Loucy (cell line): ENCODE measurements at regions not wholly inside any gene's neighbourhood (a gene's known extent, or its start where the extent isn't known, plus 50 kb on each side); places are given as distances from the start of the nearest gene placed in this dataset.

ENCODE experiments used
- H2AFZ ChIP-seq: fragments of 200-600 bp; sonication (generic); 2 replicates; pipeline ENCODE4 v1.6.0; 2016; ENCODE audit warnings: antibody characterized with exemption, mild to moderate bottlenecking, low read length, moderate library complexity
- H3F3A ChIP-seq: fragments of 200-600 bp; 2 replicates; pipeline ENCODE4 v1.6.0; 2016; ENCODE audit warnings: antibody characterized with exemption, low read depth, mild to moderate bottlenecking
- H3K27me3 ChIP-seq: fragments of 200-600 bp; sonication (generic); 2 replicates; pipeline ENCODE4 v1.6.1; 2014; ENCODE audit warnings: low read length, mild to moderate bottlenecking; ENCODE audit not compliant: insufficient read depth, poor library complexity, severe bottlenecking
- H3K36me3 ChIP-seq: fragments of 200-600 bp; sonication (generic); 2 replicates; pipeline ENCODE4 v1.6.1; 2016; ENCODE audit warnings: low read length; ENCODE audit not compliant: insufficient read depth
- H3K4me1 ChIP-seq: fragments of 200-600 bp; sonication (generic); 2 replicates; pipeline ENCODE4 v1.5.1; 2014; ENCODE audit warnings: low read length, mild to moderate bottlenecking; ENCODE audit not compliant: insufficient read depth, poor library complexity, severe bottlenecking
- H3K4me2 ChIP-seq: fragments of 200-600 bp; sonication (generic); 2 replicates; pipeline ENCODE4 v1.6.0; 2014; ENCODE audit warnings: antibody characterized with exemption, low read length, low read depth, mild to moderate bottlenecking; ENCODE audit not compliant: poor library complexity, severe bottlenecking
- H3K4me3 ChIP-seq: fragments of 200-600 bp; sonication (generic); 2 replicates; pipeline ENCODE4 v1.5.1; 2014; ENCODE audit warnings: low read length, mild to moderate bottlenecking, mixed read lengths; ENCODE audit not compliant: poor library complexity, severe bottlenecking
- H3K79me2 ChIP-seq: fragments of 200-600 bp; sonication (generic); 2 replicates; pipeline ENCODE4 v1.6.1; 2014; ENCODE audit warnings: low read length; ENCODE audit not compliant: insufficient read depth
- H3K9ac ChIP-seq: fragments of 200-600 bp; sonication (generic); 2 replicates; pipeline ENCODE4 v1.6.0; 2014; ENCODE audit warnings: mild to moderate bottlenecking, low read depth, low read length, moderate library complexity; ENCODE audit not compliant: poor library complexity, severe bottlenecking
- H3K9me2 ChIP-seq: fragments of 200-600 bp; sonication (generic); replicated peaks from 2 replicates; pipeline ENCODE4 v1.6.1; 2016; ENCODE audit warnings: low read depth, low read length, mixed read lengths
- H3K9me3 ChIP-seq: fragments of 200-600 bp; sonication (generic); 2 replicates; pipeline ENCODE4 v1.6.1; 2014; ENCODE audit warnings: mild to moderate bottlenecking, antibody characterized with exemption, low read length, low read depth; ENCODE audit not compliant: insufficient read depth
- H4K20me1 ChIP-seq: fragments of 200-600 bp; sonication (generic); 2 replicates; pipeline ENCODE4 v1.6.0; 2014; ENCODE audit warnings: antibody characterized with exemption, low read length, mild to moderate bottlenecking; ENCODE audit not compliant: insufficient read depth, poor library complexity, severe bottlenecking
- CTCF ChIP-seq: fragments of 200-600 bp; sonication (generic); conservative IDR thresholded peaks from 2 replicates; pipeline ENCODE4 v1.5.1; 2014; ENCODE audit warnings: mild to moderate bottlenecking, antibody characterized with exemption, low read length
- EZH2phosphoT487 ChIP-seq: fragments of 200-600 bp; IDR thresholded peaks from 2 replicates; pipeline ENCODE4 v1.6.1; 2018; ENCODE audit warnings: antibody characterized with exemption, mild to moderate bottlenecking, moderate library complexity, borderline replicate concordance

DNA sequence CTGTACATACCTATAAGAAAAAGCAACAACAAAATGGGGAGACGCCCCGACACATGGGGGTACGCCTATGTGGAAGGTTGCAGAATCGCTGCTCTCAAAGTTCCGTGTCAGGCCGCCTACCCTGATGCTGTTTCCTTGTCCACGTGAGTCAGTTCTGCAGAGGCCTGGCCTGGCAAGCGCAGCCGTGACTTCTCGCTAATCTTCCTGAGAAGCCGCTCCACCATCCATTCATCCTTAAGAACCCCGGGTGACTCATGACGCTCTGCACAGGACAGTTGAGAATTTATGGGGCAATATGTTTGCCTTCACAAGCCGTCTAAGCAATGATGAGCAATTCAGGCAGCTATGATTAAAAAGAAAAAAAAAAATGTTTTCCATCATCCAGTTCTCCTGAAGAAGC is 122.3 kb upstream of the TMPRSS2 start:
- Histone ChIP-seq H3K9ac (no peak overlapping the region), H2AFZ (no peak overlapping the region), H3K79me2 (no peaks in the 10 kb centered on the region), H3K27me3 (no peaks in the 10 kb centered on the region), H3K4me3 (no peak overlapping the region), H3K4me1 (no peaks in the 10 kb centered on the region), H3K9me2 (no peaks in the 10 kb centered on the region), H3K9me3 (no peaks in the 10 kb centered on the region), H3K4me2 (no peak overlapping the region), H4K20me1 (no peaks in the 10 kb centered on the region), H3F3A (no peaks in the 10 kb centered on the region), H3K36me3 (no peaks in the 10 kb centered on the region)
- TF ChIP-seq CTCF (no peak), EZH2phosphoT487 (no peak)

- Histone ChIP-seq H4K20me1 (no peaks in the 10 kb centered on the region), H2AFZ (no peak overlapping the region), H3K4me2 (no peak overlapping the region), H3K4me3 (no peak overlapping the region), H3K9ac (no peak overlapping the region), H3K9me2 (no peaks in the 10 kb centered on the region), H3F3A (no peaks in the 10 kb centered on the region), H3K9me3 (no peaks in the 10 kb centered on the region), H3K36me3 (no peaks in the 10 kb centered on the region), H3K27me3 (no peaks in the 10 kb centered on the region), H3K79me2 (no peaks in the 10 kb centered on the region), H3K4me1 (no peaks in the 10 kb centered on the region)
- TF ChIP-seq EZH2phosphoT487 (no peak), CTCF (no peak)
These were observed 120.3 kb upstream of the TMPRSS2 start for GRCh38 chr21:41628256-41628655.

- Histone ChIP-seq H3K4me1 (no peaks in the 10 kb centered on the region), H3K79me2 (no peaks in the 10 kb centered on the region), H2AFZ (no peak overlapping the region), H3K9me2 (no peaks in the 10 kb centered on the region), H3K36me3 (no peaks in the 10 kb centered on the region), H3F3A (no peaks in the 10 kb centered on the region), H3K4me3 (no peak overlapping the region), H4K20me1 (no peaks in the 10 kb centered on the region), H3K9ac (no peak overlapping the region), H3K4me2 (no peak overlapping the region), H3K9me3 (no peaks in the 10 kb centered on the region), H3K27me3 (no peaks in the 10 kb centered on the region)
- TF ChIP-seq CTCF (no peak), EZH2phosphoT487 (no peak)
These were observed 119.5 kb upstream of the TMPRSS2 start for GRCh38 chr21:41627428-41627827.
